HepG2 (cell line): ENCODE measurements at regions not wholly inside any gene's neighbourhood (a gene's known extent, or its start where the extent isn't known, plus 50 kb on each side); places are given as distances from the start of the nearest gene placed in this dataset.
A peak's percentile ranks its signal among the peaks of the same experiment; 100 is the strongest.

Source experiments
- EHMT2 ChIP-seq: fragments of 200-600 bp; sonication (generic); IDR thresholded peaks from 2 replicates; pipeline ENCODE4 v1.7.0; 2017; ENCODE audit warnings: antibody characterized with exemption, low read depth, low read length, borderline replicate concordance
- MZF1 ChIP-seq: sonication (generic); formaldehyde crosslinking; IDR thresholded peaks from 2 replicates; pipeline ENCODE4 v1.8.1; 2023; ENCODE audit warnings: mild to moderate bottlenecking, missing genetic modification reagents, borderline replicate concordance
- PITX1 ChIP-seq: sonication (generic); formaldehyde crosslinking; IDR thresholded peaks from 2 replicates; pipeline ENCODE4 v1.5.1; 2020; ENCODE audit warnings: mild to moderate bottlenecking, missing genetic modification reagents
- RBFOX2 ChIP-seq: fragments of 200-400 bp; formaldehyde crosslinking; IDR thresholded peaks from 2 replicates; pipeline ENCODE4 v1.6.1; 2017; ENCODE audit warnings: low read depth, mild to moderate bottlenecking, low read length
- RFX5 ChIP-seq: IDR thresholded peaks from 2 replicates; pipeline ENCODE4 v1.6.1; 2011; ENCODE audit warnings: low read depth, low read length, improper control_type of control experiment
- RFXAP ChIP-seq: sonication (generic); formaldehyde crosslinking; IDR thresholded peaks from 2 replicates; pipeline ENCODE4 v1.4.0; 2020; ENCODE audit warnings: missing genetic modification reagents, borderline replicate concordance
- RNF2 ChIP-seq: fragments of 450-650 bp; conservative IDR thresholded peaks from 2 replicates; pipeline ENCODE4 v1.6.1; 2016; ENCODE audit warnings: low read depth
- SP4 ChIP-seq: sonication (generic); formaldehyde crosslinking; IDR thresholded peaks from 2 replicates; pipeline ENCODE4 v1.8.1; 2023; ENCODE audit warnings: mild to moderate bottlenecking, missing genetic modification reagents
- THAP11 ChIP-seq: IDR thresholded peaks from 2 replicates; pipeline ENCODE4 v1.6.1; 2016; ENCODE audit warnings: missing biosample characterization, missing genetic modification reagents
- TMF1 ChIP-seq: sonication (generic); formaldehyde crosslinking; IDR thresholded peaks from 2 replicates; pipeline ENCODE4 v1.8.1; 2022; ENCODE audit warnings: low read depth, missing genetic modification reagents
- ZBTB38 ChIP-seq: sonication (generic); formaldehyde crosslinking; IDR thresholded peaks from 2 replicates; pipeline ENCODE4 v1.5.1; 2020; ENCODE audit warnings: mild to moderate bottlenecking, missing genetic modification reagents
- ZMYM4 ChIP-seq: sonication (generic); formaldehyde crosslinking; IDR thresholded peaks from 2 replicates; pipeline ENCODE4 v1.8.1; 2023; ENCODE audit warnings: mild to moderate bottlenecking, missing genetic modification reagents
- ZNF607 ChIP-seq: sonication (generic); formaldehyde crosslinking; IDR thresholded peaks from 2 replicates; pipeline ENCODE4 v1.5.1; 2020; ENCODE audit warnings: missing genetic modification reagents, mild to moderate bottlenecking, borderline replicate concordance
- ZNF616 ChIP-seq: sonication (generic); formaldehyde crosslinking; IDR thresholded peaks from 2 replicates; pipeline ENCODE4 v1.5.0; 2020; ENCODE audit warnings: low read depth, mild to moderate bottlenecking, missing genetic modification reagents
- ZNF652 ChIP-seq: IDR thresholded peaks from 2 replicates; pipeline ENCODE4 v1.6.1; 2016; ENCODE audit warnings: low read depth, borderline replicate concordance
- ZSCAN12 ChIP-seq: sonication (generic); formaldehyde crosslinking; IDR thresholded peaks from 2 replicates; pipeline ENCODE4 v1.9.0; 2021; ENCODE audit warnings: mild to moderate bottlenecking, missing genetic modification reagents
- ZSCAN30 ChIP-seq: sonication (generic); formaldehyde crosslinking; IDR thresholded peaks from 2 replicates; pipeline ENCODE4 v1.5.0; 2020; ENCODE audit warnings: mild to moderate bottlenecking, missing genetic modification reagents
- TF ChIP-seq, protein P1 (sequence below): sonication (generic); formaldehyde crosslinking; IDR thresholded peaks from 2 replicates; pipeline ENCODE4 v1.4.0; 2020; ENCODE audit warnings: mild to moderate bottlenecking, missing genetic modification reagents
- TF ChIP-seq, protein P2 (sequence below): sonication (generic); formaldehyde crosslinking; IDR thresholded peaks from 2 replicates; pipeline ENCODE4 v1.8.0; 2022; ENCODE audit warnings: missing genetic modification reagents, mild to moderate bottlenecking, inconsistent platforms, borderline replicate concordance
- TF ChIP-seq, protein P3 (sequence below): fragments of 450-650 bp; IDR thresholded peaks from 2 replicates; pipeline ENCODE4 v1.6.1; 2017
- TF ChIP-seq, protein P4 (sequence below): sonication (generic); formaldehyde crosslinking; IDR thresholded peaks from 2 replicates; pipeline ENCODE4 v1.4.0; 2020; ENCODE audit warnings: missing genetic modification reagents
- TF ChIP-seq, protein P5 (sequence below): sonication (generic); formaldehyde crosslinking; IDR thresholded peaks from 2 replicates; pipeline ENCODE4 v1.4.0; 2020; ENCODE audit warnings: missing genetic modification reagents, borderline replicate concordance
- TF ChIP-seq, protein P6 (sequence below): sonication (generic); formaldehyde crosslinking; IDR thresholded peaks from 2 replicates; pipeline ENCODE4 v1.5.0; 2020; ENCODE audit warnings: missing genetic modification reagents

DNA sequence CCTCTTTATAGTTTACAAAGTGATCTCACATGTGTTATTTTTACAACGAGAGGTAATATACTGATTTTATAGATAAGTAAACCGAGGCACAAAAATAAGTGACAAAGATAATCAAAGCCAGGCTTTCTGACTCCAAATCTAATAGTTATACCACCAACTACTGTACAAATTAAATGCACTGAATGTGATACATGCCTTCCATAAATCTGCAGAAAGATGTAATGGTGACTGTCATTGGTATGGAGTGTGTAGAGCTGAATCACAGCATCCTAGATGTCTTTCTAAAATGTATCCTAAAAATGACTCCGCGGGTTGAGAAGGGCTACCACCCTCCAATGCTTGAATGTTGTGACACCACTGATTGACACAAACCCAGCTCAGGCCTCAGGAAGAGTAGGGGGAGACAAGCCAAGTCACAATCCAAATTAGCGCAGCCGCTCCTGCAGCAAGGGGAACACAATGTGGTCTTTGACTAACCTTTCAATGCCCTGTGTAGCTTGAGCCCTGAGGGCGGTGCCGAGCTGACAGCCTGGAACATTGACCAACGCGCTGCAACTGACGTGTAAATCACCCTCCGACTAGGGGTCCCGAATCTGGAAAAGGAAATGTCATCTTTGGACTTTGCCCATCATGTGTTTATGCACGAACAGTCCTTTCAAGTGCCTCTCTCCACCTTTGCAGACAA lies 136.8 kb downstream of the OLIG3 start (continued):
- no peak for TF ChIP-seq ZSCAN12 (CRISPR knock-in tag)
- peak; percentile 89 for TF ChIP-seq ZBTB38
- peak; percentile 96 for TF ChIP-seq PITX1 (CRISPR knock-in tag)
- peak; percentile 75 for TF ChIP-seq ZNF652 (CRISPR knock-in tag)
- peak; percentile 69 for TF ChIP-seq RFX5
- TF ChIP-seq, protein P1, sequence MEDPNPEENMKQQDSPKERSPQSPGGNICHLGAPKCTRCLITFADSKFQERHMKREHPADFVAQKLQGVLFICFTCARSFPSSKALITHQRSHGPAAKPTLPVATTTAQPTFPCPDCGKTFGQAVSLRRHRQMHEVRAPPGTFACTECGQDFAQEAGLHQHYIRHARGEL (CRISPR knock-in tag): no peak
- TF ChIP-seq, protein P2, sequence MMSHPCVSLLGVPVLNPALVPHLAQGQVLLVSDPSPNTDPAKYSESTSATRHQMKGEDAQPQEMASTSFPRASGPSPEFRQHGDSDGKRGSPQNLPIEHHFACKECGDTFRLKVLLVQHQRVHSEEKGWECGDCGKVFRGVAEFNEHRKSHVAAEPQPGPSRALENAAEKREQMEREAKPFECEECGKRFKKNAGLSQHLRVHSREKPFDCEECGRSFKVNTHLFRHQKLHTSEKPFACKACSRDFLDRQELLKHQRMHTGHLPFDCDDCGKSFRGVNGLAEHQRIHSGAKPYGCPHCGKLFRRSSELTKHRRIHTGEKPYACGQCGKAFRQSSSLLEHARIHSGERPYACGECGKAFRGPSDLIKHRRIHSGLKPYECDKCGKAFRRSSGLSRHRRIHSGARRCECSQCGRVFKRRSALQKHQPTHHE (CRISPR knock-in tag): no peak
- TF ChIP-seq, protein P3, sequence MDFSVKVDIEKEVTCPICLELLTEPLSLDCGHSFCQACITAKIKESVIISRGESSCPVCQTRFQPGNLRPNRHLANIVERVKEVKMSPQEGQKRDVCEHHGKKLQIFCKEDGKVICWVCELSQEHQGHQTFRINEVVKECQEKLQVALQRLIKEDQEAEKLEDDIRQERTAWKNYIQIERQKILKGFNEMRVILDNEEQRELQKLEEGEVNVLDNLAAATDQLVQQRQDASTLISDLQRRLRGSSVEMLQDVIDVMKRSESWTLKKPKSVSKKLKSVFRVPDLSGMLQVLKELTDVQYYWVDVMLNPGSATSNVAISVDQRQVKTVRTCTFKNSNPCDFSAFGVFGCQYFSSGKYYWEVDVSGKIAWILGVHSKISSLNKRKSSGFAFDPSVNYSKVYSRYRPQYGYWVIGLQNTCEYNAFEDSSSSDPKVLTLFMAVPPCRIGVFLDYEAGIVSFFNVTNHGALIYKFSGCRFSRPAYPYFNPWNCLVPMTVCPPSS: no peak
- 0 out of 2 replicates have a peak, but pooled peaks have one; percentile 7 for TF ChIP-seq TMF1 (CRISPR knock-in tag)
- TF ChIP-seq, protein P4, sequence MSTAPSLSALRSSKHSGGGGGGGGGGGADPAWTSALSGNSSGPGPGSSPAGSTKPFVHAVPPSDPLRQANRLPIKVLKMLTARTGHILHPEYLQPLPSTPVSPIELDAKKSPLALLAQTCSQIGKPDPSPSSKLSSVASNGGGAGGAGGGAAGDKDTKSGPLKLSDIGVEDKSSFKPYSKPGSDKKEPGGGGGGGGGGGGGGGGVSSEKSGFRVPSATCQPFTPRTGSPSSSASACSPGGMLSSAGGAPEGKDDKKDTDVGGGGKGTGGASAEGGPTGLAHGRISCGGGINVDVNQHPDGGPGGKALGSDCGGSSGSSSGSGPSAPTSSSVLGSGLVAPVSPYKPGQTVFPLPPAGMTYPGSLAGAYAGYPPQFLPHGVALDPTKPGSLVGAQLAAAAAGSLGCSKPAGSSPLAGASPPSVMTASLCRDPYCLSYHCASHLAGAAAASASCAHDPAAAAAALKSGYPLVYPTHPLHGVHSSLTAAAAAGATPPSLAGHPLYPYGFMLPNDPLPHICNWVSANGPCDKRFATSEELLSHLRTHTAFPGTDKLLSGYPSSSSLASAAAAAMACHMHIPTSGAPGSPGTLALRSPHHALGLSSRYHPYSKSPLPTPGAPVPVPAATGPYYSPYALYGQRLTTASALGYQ (CRISPR knock-in tag): peak; percentile 81
- peak; percentile 86; the same call in 1 of the 2 replicates for TF ChIP-seq RFXAP (CRISPR knock-in tag)
- TF ChIP-seq ZNF616 (CRISPR knock-in tag): no peak
- TF ChIP-seq ZSCAN30 (CRISPR knock-in tag): no peak; the same call in none of the 2 replicates
- TF ChIP-seq RNF2: peak; percentile 38; the same call in 1 of the 2 replicates
- TF ChIP-seq, protein P5, sequence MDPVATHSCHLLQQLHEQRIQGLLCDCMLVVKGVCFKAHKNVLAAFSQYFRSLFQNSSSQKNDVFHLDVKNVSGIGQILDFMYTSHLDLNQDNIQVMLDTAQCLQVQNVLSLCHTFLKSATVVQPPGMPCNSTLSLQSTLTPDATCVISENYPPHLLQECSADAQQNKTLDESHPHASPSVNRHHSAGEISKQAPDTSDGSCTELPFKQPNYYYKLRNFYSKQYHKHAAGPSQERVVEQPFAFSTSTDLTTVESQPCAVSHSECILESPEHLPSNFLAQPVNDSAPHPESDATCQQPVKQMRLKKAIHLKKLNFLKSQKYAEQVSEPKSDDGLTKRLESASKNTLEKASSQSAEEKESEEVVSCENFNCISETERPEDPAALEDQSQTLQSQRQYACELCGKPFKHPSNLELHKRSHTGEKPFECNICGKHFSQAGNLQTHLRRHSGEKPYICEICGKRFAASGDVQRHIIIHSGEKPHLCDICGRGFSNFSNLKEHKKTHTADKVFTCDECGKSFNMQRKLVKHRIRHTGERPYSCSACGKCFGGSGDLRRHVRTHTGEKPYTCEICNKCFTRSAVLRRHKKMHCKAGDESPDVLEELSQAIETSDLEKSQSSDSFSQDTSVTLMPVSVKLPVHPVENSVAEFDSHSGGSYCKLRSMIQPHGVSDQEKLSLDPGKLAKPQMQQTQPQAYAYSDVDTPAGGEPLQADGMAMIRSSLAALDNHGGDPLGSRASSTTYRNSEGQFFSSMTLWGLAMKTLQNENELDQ (CRISPR knock-in tag): no peak
- TF ChIP-seq SP4 (CRISPR knock-in tag): peak; percentile 73; the same call in 1 of the 2 replicates
- TF ChIP-seq, protein P6, sequence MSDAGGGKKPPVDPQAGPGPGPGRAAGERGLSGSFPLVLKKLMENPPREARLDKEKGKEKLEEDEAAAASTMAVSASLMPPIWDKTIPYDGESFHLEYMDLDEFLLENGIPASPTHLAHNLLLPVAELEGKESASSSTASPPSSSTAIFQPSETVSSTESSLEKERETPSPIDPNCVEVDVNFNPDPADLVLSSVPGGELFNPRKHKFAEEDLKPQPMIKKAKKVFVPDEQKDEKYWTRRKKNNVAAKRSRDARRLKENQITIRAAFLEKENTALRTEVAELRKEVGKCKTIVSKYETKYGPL (CRISPR knock-in tag): no peak
- TF ChIP-seq THAP11: peak; percentile 73
- TF ChIP-seq MZF1 (CRISPR knock-in tag): no peak
- peak; percentile 86 for TF ChIP-seq RBFOX2
- TF ChIP-seq EHMT2: no peak; the same call in 1 of the 2 replicates
- peak; percentile 100 for TF ChIP-seq ZMYM4
- TF ChIP-seq ZNF607: peak; percentile 86; the same call in 1 of the 2 replicates
